Small intestine (tissue), 7 donors: ENCODE measurements at regions not wholly inside any gene's neighbourhood (a gene's known extent, or its start where the extent isn't known, plus 50 kb on each side); places are given as distances from the start of the nearest gene placed in this dataset.

ENCODE experiments used
- DNase-seq, 2 donors: peaks; one replicate each; pipeline versions ENCODE4 v3.0.0 to v3.0.0-alpha.2; 2013
- FAIRE-seq: peaks from 2 replicates; lab custom pipeline; 2012; peaks lifted over from hg19 to GRCh38; lab: Jason Lieb, UNC
- H3K27ac ChIP-seq, 3 donors: one replicate each; pipeline ENCODE4 v1.5.1; 2013; ENCODE audit warnings: low read length in 2 of 3, mild to moderate bottlenecking in 2 of 3, control low read depth in 1 of 3, inconsistent platforms in 1 of 3, low read depth in 1 of 3, moderate library complexity in 1 of 3
- H3K27me3 ChIP-seq, 3 donors: one replicate each; pipeline ENCODE4 v1.6.1; 2013; ENCODE audit warnings: low read length in 3 of 3, inconsistent platforms in 1 of 3; ENCODE audit not compliant: control insufficient read depth in 3 of 3, insufficient read depth in 3 of 3
- H3K36me3 ChIP-seq, 3 donors: one replicate each; pipeline ENCODE4 v1.6.1; 2013; ENCODE audit warnings: low read length in 3 of 3, inconsistent platforms in 1 of 3, low read depth in 1 of 3, mild to moderate bottlenecking in 1 of 3, moderate library complexity in 1 of 3; ENCODE audit not compliant: control insufficient read depth in 3 of 3, insufficient read depth in 2 of 3
- H3K4me1 ChIP-seq, 3 donors: one replicate each; pipeline ENCODE4 v1.6.1; 2013; ENCODE audit warnings: low read length in 2 of 3, inconsistent platforms in 1 of 3, low read depth in 1 of 3, mild to moderate bottlenecking in 1 of 3, moderate library complexity in 1 of 3; ENCODE audit not compliant: control insufficient read depth in 3 of 3, insufficient read depth in 2 of 3
- H3K4me3 ChIP-seq, 3 donors: one replicate each; pipeline ENCODE4 v1.5.1; 2013; ENCODE audit warnings: low read length in 3 of 3, control low read depth in 1 of 3, inconsistent platforms in 1 of 3, low read depth in 1 of 3, mild to moderate bottlenecking in 1 of 3, moderate library complexity in 1 of 3
- H3K9me3 ChIP-seq, 2 donors: one replicate each; pipeline ENCODE4 v1.6.1; 2013; ENCODE audit warnings: low read depth in 1 of 2, low read length in 1 of 2; ENCODE audit not compliant: control insufficient read depth in 2 of 2, insufficient read depth in 1 of 2
- WGBS, 3 donors: extraction: QIAGEN DNeasy Blood & Tissue Kit; methylation state at CpG; one replicate each; pipeline ENCODE4 v1.1.7; 2013; 5-methylcytosine and 5-hydroxymethylcytosine counted together
- donor health status: healthy with polysubstance abuse.
- donor health status: control.
- donor health status: control.
- donor health status: Bipolar disorder and iron deficiency.
- donor health status: healthy.

DNA sequence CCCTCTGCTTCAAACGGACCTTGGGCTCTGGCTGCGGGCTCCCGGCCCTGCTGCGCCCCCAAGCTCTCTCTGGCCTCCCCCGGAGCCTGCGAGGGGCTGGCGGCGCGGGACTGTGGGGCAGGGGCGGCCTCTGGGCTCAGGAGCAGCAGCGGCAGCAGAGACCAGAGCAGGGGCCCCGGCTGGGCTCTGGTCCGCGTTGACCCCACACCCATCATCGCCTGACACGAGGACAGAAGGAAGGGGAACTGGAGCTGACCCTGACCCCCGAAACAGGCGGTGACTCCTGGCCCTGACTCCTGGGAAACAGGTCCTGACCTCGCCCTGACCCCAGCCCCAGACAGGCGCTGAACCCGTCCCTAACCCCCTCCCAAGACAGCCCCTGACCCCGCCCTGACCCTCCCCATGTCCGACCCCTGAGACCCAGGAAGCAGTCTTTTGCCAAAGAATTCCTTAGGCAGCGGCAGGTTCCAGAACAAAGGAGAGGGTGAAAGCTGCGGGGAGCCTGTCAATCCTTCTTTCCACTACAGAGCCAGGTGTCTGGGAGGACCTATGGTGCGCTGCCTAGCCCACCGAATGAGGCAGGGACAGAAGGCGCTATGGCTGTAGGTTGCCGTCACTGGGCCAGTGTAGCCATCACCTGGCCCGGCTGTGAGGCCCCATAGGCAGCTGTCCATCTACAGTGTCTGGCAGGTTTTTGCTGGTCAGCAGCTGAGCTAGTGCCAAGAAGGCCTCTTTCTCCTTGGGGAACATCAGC is 74.7 kb upstream of the SPTLC1 start:
- H3K9me3 ChIP-seq: no peaks in the 10 kb centered on the region
- FAIRE-seq: no peak
- H3K4me1 ChIP-seq: no peaks in the 10 kb centered on the region
- H3K27me3 ChIP-seq: no peaks in the 10 kb centered on the region
- H3K4me3 ChIP-seq: no peak overlapping the region
- WGBS, 3 donors: 56 to 66% (median 65%) methylated on average over 25 to 30 of the region's 30 CpGs
- no peak for DNase-seq
- no peaks in the 10 kb centered on the region for H3K36me3 ChIP-seq
- no peak overlapping the region for H3K27ac ChIP-seq

DNA sequence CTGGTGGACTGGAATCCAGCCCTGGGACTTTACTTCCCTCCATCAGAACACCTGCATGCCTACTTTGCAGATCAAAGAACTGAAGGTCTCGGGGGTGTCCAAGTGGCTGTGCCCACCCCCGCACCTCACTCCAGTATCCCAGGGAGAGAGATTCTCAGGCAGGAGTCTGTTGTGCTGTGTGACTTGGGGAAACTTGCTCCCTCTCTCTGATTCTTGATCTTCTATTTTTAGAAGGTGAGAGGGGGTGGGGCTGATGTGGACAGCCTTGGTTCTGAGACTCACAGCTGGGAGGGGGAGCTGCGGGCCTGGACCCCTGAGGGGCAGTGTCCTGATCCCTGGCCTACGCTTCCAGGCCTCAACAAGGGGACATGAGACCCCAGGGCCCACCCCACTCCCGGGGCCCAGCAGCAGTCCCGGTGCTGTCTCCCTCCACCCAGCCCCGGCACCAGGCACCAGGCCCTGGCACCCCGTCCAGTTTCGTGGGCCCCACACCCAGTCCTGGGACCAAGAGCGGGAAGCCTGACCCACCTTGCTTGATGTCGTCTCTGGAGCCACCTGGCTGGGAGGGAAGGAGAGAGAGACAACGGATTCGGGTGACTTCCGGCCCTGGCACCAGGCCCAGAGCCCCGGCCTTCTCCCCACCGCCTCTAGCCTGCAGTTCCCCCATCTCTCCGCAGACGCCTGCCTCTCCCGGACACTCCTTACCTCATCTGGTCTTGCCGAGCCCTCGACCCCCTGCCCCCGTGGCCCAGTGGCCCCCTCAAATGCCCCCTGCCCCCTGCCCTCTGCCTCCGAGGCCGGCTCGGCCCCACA is 74.0 kb upstream of the SPTLC1 start:
- Histone ChIP-seq H3K4me1 (no peaks in the 10 kb centered on the region), H3K27ac (no peak overlapping the region), H3K36me3 (no peaks in the 10 kb centered on the region), H3K9me3 (no peaks in the 10 kb centered on the region), H3K27me3 (no peaks in the 10 kb centered on the region), H3K4me3 (no peak overlapping the region)
- no peak for DNase-seq
- FAIRE-seq: no peak
- WGBS, 3 donors: 47 to 59% (median 56%) methylated on average over 22 to 25 of the region's 25 CpGs

DNA sequence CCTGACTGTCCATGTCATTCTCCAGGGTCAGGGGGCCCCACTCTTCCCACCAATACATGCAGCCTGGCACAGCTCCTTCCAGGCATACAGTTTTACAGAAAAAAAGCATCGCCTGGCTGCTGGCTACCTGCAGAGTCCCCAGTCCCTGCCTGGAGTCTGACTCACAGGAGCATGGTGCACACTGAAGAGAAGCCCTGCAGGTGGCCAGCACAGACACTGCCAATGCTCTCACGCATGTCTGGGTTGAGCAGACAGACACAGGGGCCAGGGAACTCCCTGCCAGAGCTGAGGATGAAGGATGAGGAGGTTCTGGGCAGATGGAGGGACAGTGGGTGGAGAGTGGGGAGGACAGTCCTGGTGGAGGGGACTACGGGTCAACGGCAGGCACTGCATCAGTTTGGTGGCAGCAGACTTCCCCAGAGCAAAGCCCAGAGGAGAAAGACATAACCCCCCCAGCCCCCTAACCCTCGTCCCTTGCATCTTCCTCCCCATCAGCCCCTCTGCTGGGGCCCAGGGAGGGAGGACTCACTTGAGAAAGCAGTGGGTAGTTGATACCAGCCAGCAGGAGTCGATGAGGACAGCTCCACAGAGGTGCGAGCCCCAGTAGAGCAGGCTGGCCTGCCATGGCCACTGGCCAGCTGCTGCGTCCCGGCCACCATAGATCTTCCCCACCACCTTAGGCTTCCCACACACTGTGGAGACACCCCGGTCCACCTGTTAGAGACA is 72.9 kb upstream of the SPTLC1 start:
- no peaks in the 10 kb centered on the region for H3K9me3 ChIP-seq
- peaks cover 0 to 2% (median 2%) of the 10 kb centered on the region in 3 donors for H3K27me3 ChIP-seq
- 69 to 85% (median 81%) methylated on average over 9 to 10 of the region's 10 CpGs for WGBS, 3 donors
- no peaks in the 10 kb centered on the region for H3K4me1 ChIP-seq
- FAIRE-seq (no peak), DNase-seq (no peak)
- H3K4me3 ChIP-seq: no peak overlapping the region
- no peak overlapping the region for H3K27ac ChIP-seq
- no peaks in the 10 kb centered on the region for H3K36me3 ChIP-seq

DNA sequence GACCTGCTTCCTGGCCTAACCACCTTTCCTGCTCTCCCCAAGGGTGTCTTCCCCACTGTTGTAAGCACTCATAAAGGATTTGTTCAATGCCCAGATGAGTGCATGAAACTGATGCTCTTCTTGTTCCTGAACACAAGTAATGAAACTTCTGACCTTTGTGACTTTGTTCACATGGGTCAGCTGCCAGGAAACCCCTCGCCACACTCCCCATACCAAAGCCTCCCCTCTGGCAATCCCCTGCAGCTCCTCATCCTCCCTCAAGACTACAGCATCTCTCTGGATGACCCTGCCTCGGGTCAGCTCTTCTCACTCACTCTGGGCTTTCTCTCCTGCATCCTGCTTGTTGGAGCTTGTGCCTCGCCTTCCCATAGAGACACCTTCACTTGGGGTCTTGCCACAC is 72.2 kb upstream of the SPTLC1 start:
- 46 to 69% (median 55%) methylated on average over 3 of the region's 3 CpGs for WGBS, 3 donors
- H3K4me1 ChIP-seq: no peaks in the 10 kb centered on the region
- H3K4me3 ChIP-seq: no peak overlapping the region
- DNase-seq: no peak
- no peak overlapping the region for H3K27ac ChIP-seq
- no peaks in the 10 kb centered on the region for H3K36me3 ChIP-seq
- peaks cover 0 to 2% (median 2%) of the 10 kb centered on the region in 3 donors for H3K27me3 ChIP-seq
- no peaks in the 10 kb centered on the region for H3K9me3 ChIP-seq
- no peak for FAIRE-seq

DNA sequence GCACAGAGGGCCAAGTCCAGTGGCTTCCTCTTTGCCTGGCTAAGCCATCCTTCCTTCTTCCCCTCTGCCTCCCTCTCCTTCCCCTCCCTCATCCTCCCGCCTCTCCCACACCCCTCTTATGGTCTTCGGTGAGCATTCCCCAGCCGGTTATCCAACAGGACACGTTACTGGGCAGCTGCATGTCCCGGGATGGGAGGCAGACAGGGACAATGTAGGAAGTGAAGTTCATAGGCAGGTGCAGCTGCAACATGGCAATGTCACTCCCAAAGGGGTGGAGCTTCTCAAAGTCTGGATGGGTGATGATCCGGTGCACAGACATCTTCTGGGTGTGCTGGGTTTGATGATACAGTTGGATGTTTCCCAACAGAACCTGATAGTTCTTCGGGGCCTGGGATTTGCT is 71.4 kb upstream of the SPTLC1 start:
- peaks cover 0 to 2% (median 2%) of the 10 kb centered on the region in 3 donors for H3K27me3 ChIP-seq
- no peak overlapping the region for H3K4me3 ChIP-seq
- no peaks in the 10 kb centered on the region for H3K4me1 ChIP-seq
- no peak for FAIRE-seq
- WGBS, 3 donors: 47 to 69% (median 52%) methylated on average over 7 of the region's 7 CpGs
- H3K27ac ChIP-seq: no peak overlapping the region
- no peaks in the 10 kb centered on the region for H3K36me3 ChIP-seq
- peaks cover 0 to 6% of the 10 kb centered on the region in 2 donors for H3K9me3 ChIP-seq
- DNase-seq: no peak

DNA sequence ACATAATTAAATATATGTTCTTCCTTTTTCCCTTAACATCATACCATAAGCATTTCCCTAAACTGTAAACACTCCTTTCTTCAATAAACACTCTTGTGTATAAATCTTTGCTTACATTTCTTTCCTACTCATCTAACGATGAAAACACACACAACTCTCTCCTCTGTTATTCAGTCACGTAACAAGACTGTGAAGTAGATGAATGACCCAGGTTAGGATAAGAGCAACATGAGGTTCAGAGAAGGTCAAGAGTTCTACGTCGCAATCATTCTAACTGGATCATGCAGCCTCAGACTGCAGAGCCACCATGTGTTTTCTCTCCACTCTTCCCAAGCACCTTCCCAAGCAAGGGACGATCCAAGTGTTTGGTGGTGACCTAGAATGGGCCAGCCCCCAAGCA is 70.5 kb upstream of the SPTLC1 start:
- DNase-seq: no peak
- Histone ChIP-seq H3K27ac (no peak overlapping the region), H3K4me1 (no peaks in the 10 kb centered on the region), H3K9me3 (peaks cover 0 to 11% of the 10 kb centered on the region in 2 donors), H3K36me3 (no peaks in the 10 kb centered on the region), H3K27me3 (peaks cover 0 to 2% (median 2%) of the 10 kb centered on the region in 3 donors), H3K4me3 (no peak overlapping the region)
- WGBS, 3 donors: 67 to 95% (median 73%) methylated on average over 5 of the region's 5 CpGs
- FAIRE-seq: no peak

DNA sequence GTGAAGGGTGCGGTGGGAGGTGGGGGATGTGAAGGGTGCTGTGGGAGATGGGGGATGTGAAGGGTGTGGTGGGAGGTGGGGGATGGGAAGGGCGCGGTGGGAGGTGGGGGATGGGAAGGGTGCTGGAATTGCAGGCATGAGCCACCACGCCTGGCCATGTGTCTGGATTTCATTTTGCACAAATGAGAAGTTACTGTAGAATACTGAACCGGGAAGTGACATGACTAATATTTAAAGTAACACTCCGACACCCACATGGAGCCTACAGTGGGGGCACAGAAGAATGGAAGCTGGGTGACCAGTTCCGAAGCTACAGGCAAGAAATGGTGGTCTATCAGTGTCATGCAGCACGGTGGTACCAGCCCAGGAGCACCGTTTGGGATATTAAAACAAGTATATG is 69.9 kb upstream of the SPTLC1 start:
- DNase-seq: no peak
- H3K36me3 ChIP-seq: no peaks in the 10 kb centered on the region
- no peak overlapping the region for H3K27ac ChIP-seq
- FAIRE-seq: no peak
- no peaks in the 10 kb centered on the region for H3K4me1 ChIP-seq
- H3K4me3 ChIP-seq: no peak overlapping the region
- H3K9me3 ChIP-seq: peaks cover 0 to 11% of the 10 kb centered on the region in 2 donors
- WGBS, 3 donors: 82 to 87% (median 84%) methylated on average over 8 to 9 of the region's 9 CpGs
- H3K27me3 ChIP-seq: peaks cover 0 to 2% (median 2%) of the 10 kb centered on the region in 3 donors

DNA sequence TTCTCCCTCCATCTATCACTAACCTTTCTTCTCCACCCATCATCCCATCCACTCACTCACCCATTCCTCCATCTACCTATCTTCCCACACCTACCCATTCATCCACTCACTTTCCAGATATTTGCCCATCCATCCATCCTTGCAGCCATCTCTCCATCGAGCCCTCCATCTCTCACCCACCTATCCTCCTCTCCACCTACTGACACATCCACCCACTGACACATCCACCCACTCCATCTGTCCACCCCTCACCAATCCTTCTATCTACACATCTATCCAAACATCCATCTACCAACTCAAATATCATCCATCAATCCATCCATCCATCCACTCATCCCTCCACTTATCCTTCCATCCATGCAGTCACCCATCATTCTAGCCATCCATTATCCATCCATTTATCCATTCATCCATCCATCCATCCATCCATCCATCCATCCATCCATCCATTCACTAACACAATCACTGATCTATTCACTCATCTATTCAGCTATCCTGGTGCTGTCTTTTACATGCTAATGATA is 68.9 kb upstream of the SPTLC1 start:
- Histone ChIP-seq H3K4me1 (no peaks in the 10 kb centered on the region), H3K27me3 (peaks cover 0 to 2% (median 2%) of the 10 kb centered on the region in 3 donors), H3K9me3 (peaks cover 0 to 11% of the 10 kb centered on the region in 2 donors), H3K36me3 (no peaks in the 10 kb centered on the region), H3K4me3 (no peak overlapping the region), H3K27ac (no peak overlapping the region)
- WGBS, 3 donors: 76 to 85% (median 82%) methylated on average over 1 of the region's 1 CpG
- DNase-seq (no peak), FAIRE-seq (no peak)
